ENCODE measurements at regions not wholly inside any gene's neighbourhood (a gene's known extent, or its start where the extent isn't known, plus 50 kb on each side); places are given as distances from the start of the nearest gene placed in this dataset.

DNA sequence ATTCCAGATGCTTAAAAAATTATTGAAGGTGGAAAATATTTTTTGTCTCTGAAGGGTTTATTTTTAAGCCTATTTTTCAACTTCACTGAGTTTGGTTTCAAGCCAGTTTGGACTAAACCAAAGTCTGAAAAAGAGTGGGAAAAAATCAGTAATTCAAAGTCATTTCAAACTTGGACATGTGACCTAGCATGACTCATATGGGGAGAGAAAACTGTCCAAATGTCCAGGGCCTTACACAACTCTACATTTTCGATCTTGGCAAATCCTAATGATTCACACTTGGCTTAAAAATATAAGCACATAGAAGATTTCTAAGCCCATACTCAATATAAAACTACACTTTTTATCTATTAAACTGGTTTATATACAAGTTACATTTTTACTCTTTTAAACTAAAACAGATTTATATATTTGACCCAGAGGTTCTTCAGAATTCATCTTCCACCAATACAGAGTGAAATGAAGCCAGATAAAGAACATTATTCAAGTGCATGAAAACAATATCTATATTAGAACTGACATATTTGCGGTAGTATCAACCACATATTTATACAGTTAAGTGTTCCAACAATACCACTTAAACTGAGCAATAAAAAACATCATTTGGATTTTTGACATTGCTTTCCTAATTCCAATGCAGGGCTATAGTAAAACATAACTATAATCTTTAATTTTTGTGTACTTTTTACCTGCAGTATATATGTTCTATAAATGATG lies 110.3 kb upstream of the TCF21 start:
- TF ChIP-seq, protein P1, sequence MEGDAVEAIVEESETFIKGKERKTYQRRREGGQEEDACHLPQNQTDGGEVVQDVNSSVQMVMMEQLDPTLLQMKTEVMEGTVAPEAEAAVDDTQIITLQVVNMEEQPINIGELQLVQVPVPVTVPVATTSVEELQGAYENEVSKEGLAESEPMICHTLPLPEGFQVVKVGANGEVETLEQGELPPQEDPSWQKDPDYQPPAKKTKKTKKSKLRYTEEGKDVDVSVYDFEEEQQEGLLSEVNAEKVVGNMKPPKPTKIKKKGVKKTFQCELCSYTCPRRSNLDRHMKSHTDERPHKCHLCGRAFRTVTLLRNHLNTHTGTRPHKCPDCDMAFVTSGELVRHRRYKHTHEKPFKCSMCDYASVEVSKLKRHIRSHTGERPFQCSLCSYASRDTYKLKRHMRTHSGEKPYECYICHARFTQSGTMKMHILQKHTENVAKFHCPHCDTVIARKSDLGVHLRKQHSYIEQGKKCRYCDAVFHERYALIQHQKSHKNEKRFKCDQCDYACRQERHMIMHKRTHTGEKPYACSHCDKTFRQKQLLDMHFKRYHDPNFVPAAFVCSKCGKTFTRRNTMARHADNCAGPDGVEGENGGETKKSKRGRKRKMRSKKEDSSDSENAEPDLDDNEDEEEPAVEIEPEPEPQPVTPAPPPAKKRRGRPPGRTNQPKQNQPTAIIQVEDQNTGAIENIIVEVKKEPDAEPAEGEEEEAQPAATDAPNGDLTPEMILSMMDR (IDR thresholded peaks at IDR 0.05; ENCODE audit: low read depth, low read length, poor library complexity, severe bottlenecking): no peak
- no peak for TF ChIP-seq EZH2phosphoT487 (IDR thresholded peaks at IDR 0.05; ENCODE audit: borderline replicate concordance, low read length)
